ENCODE measurements at regions not wholly inside any gene's neighbourhood (a gene's known extent, or its start where the extent isn't known, plus 50 kb on each side); places are given as distances from the start of the nearest gene placed in this dataset.

DNA sequence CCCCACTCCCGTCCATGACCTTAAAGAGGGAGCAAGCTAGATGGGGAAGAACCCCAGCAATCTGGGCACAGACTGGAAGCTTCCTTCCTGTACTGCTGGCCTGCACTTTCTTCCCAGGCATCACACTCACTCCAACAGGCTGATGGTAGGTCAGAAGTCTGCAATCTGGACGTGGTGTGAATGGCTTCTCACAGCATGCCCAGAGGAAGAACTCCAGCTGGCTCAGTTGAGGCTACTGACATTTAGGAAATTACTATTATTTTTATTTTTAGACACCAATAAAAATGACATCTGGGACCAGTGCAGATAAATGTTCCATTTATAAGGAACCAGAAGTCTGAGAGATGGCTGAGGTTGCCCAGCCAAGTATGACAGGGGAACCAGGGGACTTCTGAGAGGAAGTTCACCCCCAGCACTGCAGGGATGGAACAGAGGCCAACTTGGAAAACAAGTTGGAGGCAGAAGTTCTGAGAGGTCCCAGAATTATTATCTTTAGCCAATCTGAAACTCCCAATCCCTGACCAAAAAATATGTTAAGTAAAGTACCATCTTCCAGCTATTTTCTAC lies 163.8 kb upstream of the CTNNB1 start:
- no peak for DNase-seq (ENCODE audit: low read depth)
- TF ChIP-seq, protein P1, sequence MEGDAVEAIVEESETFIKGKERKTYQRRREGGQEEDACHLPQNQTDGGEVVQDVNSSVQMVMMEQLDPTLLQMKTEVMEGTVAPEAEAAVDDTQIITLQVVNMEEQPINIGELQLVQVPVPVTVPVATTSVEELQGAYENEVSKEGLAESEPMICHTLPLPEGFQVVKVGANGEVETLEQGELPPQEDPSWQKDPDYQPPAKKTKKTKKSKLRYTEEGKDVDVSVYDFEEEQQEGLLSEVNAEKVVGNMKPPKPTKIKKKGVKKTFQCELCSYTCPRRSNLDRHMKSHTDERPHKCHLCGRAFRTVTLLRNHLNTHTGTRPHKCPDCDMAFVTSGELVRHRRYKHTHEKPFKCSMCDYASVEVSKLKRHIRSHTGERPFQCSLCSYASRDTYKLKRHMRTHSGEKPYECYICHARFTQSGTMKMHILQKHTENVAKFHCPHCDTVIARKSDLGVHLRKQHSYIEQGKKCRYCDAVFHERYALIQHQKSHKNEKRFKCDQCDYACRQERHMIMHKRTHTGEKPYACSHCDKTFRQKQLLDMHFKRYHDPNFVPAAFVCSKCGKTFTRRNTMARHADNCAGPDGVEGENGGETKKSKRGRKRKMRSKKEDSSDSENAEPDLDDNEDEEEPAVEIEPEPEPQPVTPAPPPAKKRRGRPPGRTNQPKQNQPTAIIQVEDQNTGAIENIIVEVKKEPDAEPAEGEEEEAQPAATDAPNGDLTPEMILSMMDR (IDR thresholded peaks at IDR 0.05; ENCODE audit: low read depth, low read length, missing control alignments), result no peak
- H3K4me3 ChIP-seq (ENCODE audit: low read depth, low read length), result no peak overlapping the region

DNA sequence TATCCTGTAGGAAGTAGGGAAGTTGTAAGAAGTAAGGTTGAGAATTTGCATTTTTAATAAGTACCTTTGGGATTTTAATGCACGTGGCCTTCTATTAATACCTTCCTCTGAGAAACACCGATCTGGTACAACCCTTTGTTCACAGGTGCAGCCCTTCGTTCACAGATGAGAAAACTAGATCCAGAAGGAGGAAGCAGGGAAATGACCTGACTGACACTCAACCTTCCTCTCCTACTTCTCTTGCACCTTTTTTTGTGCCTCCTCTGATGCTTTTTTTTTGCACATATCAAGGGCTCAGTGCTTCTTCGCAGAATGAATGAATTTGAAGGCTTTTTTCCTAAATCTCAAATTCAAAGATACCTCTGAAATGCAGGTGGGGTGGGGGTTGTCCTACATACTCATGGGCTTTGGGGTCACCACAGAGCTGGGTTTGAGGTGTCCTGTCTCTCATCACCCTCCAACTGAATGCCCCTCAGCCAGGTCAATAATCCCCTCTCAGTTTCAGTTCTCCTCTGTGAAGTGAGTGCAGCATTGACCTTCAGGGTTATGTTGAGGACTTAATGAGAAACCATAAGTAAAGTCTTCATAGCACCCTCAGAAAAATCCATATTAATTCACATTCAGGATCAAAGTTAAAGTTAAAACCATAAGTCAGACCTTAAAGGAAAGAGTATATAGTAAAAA lies 161.5 kb upstream of the CTNNB1 start:
- DNase-seq (ENCODE audit: low read depth), result no peak
- H3K4me3 ChIP-seq (ENCODE audit: low read depth, low read length), result no peak overlapping the region
- TF ChIP-seq, protein P1 (IDR thresholded peaks at IDR 0.05; ENCODE audit: low read depth, low read length, missing control alignments), result no peak

DNA sequence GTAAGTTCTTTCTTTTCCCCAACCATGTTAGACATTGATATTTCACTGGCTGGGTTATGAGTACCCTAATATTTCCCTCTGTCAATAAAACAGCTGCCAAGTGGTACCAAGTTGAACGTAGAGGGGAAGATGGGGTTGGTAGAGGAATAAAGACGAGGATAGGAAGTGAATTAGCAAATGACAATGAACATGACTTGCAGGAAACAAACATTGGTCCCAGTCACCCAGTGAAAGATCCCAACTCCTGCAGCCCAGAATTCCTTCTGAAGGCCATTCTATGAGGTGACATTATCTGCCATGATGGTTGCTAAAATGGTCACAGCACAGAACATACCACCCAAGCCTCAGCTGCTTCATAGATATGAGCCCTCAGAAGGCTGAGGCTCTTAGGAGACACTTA lies 159.0 kb upstream of the CTNNB1 start:
- no peak overlapping the region for H3K4me3 ChIP-seq (ENCODE audit: low read depth, low read length)
- TF ChIP-seq, protein P1 (IDR thresholded peaks at IDR 0.05; ENCODE audit: low read depth, low read length, missing control alignments), result no peak
- DNase-seq (ENCODE audit: low read depth), result no peak

DNA sequence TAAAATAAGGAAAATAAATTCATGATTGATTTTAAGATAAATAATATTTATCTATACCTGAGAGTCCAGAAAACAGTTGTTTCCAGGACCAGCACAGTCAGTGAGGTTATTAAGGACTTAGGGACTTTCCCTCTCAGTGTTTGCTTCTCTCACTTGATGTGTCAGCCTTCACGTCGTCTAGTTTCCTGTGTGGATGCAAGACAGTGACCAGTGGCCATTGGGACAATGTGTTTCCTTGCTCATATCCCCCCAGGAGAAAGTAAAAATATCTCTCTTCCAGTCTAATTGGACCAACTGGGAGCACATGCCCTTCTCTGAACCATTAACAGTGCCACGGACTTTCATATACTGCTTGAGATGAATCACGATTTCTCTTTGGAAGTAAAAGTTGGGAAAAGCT lies 157.8 kb upstream of the CTNNB1 start:
- no peak overlapping the region for H3K4me3 ChIP-seq (ENCODE audit: low read depth, low read length)
- TF ChIP-seq, protein P1 (IDR thresholded peaks at IDR 0.05; ENCODE audit: low read depth, low read length, missing control alignments), result no peak
- DNase-seq (ENCODE audit: low read depth), result no peak

DNA sequence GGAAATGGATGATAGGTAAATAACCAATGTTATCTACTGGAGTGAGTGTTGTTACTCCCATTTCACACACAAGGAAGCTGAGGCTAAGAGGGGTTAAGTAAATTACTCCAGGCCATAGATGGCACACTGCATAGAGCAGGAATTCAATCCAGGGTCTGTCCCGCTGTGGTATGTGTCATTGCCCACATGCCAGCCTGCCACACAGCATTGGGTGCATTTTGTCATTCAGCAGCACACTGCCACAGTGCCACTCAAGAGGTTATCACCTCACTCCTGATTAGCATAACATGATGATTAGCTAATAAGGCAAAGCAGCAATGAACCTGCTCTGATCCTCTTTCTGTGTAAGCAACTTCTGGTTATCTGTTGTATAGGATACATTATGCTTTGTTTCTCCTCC lies 157.4 kb upstream of the CTNNB1 start:
- no peak for DNase-seq (ENCODE audit: low read depth)
- TF ChIP-seq, protein P1 (IDR thresholded peaks at IDR 0.05; ENCODE audit: low read depth, low read length, missing control alignments), result no peak
- H3K4me3 ChIP-seq (ENCODE audit: low read depth, low read length), result no peak overlapping the region

DNA sequence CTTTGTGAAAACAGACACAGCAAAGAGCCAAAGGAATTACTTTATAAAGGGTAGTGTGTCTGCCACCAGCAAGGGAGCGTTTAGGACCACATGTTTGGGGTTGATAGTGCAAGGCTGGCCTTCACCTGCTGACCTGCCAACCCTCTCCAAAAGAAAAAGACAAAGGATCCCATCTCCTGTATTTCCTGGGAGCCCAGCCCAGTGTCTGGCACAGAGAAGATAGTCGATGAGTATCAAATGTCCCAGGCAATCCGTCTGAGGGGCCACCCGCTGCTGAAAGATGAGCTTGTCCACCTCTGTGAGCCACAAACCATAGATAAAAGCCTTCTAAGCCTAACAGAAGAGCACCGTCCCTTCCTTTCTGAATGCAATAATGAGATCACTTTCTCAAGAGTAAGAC lies 154.8 kb upstream of the CTNNB1 start:
- no peak for DNase-seq (ENCODE audit: low read depth)
- H3K4me3 ChIP-seq (ENCODE audit: low read depth, low read length), result no peak overlapping the region
- TF ChIP-seq, protein P1 (IDR thresholded peaks at IDR 0.05; ENCODE audit: low read depth, low read length, missing control alignments), result no peak

DNA sequence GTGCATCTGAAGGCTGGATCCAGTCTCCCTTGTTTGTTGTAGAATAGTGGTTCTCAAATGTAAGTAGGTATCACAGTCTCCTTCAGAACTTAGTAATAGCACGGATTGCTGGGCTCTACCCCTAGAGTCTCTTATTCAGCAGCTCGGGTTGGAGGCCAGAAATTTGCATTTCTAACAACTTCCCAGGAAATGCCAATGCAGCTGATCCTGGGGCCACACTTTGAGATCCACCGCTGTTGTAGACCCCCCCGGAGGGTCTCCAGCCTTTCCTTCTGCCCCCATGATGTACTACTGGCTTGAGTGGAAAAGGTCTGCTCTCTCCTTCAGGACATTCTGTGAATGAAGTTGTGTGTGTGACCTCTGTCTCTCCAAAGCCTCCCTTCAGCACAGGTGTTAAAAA lies 153.8 kb upstream of the CTNNB1 start:
- DNase-seq (ENCODE audit: low read depth), result no peak
- H3K4me3 ChIP-seq (ENCODE audit: low read depth, low read length), result no peak overlapping the region
- TF ChIP-seq, protein P1 (IDR thresholded peaks at IDR 0.05; ENCODE audit: low read depth, low read length, missing control alignments), result no peak

Measured in GM12864 (cell line).